HG03159 (cell line): ENCODE measurements at regions not wholly inside any gene's neighbourhood (a gene's known extent, or its start where the extent isn't known, plus 50 kb on each side); places are given as distances from the start of the nearest gene placed in this dataset.
"Not testable (repeated sequence)": the region's sequence is repeated elsewhere in the genome, so short reads cannot be mapped to it uniquely, and the experiment has no call there.

ENCODE experiments used
- ATAC-seq: cut with Tn5 transposase; IDR thresholded peaks from one replicate; pipeline ENCODE4 v1.9.1; 2021; ENCODE audit warnings: mild to moderate bottlenecking, moderate library complexity; ENCODE audit not compliant: unreplicated experiment

DNA sequence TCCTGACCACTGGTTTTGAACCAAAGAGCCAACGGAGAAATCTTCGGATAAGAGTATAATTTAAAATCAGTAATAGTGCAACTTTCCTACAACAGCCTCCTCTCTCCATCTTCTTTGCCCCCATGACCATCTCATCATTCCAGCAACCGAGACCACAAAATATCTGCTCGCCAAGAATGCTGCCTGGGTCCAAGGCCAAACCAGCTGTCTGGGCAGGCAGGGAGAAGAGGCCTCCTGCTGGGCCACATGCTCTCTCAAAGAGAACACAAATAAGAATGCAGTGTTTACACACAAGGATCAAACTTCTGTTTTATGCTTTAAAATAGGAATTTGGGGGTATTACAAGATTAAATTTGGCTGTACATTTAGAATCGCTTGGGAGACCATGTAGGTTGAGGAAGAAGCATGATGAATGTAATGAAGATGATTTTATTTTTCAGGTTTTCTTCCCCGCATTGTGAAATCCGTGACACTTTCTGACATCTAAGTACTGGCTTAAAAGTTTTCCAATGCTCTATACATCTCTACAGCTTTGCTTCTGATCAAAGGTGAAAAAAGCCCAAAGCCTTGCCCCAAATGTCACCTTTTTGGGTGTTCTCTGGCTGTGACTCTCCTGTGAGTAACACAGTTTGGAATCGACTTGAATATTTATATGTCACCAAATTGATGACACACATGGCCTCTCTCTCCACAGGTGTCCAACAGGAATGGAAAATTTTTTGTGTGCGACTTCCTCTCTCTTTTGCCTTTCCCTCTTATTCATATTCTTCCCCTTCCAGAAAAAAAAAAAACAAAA is 79.4 kb upstream of the PROKR2 start:
- ATAC-seq = no peak

DNA sequence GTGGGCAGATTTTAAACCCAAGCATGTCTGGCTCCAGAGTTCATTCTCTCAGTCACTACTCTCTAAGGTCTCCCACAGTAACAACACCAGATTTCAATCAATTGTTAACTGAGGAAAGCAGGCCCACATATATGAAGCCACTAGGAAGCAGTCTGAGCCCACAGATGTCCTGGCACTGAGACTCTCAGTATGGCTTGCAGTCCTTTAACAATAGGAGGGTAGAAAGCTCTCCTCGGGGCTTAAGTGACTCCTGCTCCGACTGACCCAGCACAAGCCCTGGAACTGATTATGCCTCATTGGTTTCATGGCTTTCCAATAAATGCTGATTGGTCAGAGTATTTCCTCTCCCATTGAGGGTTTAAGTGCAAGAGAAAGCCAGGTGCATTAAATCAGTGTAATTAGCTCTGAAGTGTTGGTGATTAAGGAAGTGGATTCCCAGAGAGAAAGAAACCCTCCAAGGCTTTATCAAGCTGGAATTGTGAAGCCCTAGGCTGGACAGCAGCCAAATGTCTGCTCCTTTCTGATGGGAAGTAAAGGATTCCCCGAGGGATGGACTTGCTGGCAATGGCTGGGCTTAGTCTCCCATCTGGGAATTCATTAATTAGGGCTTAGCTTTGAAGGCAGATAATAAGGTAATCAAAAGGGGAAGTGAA is 76.6 kb upstream of the PROKR2 start:
- no peak for ATAC-seq

DNA sequence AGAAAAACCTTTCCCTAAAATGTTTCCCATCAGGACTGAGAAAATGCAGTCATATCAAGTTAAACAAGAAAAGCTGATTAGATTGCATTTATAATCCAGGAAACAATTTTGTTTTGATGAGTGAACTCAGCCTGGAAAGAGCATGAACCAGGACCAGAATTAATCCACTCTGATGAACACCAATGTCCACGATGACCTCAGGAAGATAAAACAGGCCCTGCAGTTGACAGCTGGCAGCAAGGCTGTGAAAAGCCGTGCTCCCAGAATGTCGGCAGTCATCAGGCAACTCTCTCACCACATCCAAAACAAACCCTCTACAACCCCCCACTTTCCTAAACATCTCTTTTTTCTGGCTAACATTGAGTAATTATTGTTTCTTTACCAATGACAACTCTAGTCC is 74.0 kb upstream of the PROKR2 start:
- no peak for ATAC-seq

DNA sequence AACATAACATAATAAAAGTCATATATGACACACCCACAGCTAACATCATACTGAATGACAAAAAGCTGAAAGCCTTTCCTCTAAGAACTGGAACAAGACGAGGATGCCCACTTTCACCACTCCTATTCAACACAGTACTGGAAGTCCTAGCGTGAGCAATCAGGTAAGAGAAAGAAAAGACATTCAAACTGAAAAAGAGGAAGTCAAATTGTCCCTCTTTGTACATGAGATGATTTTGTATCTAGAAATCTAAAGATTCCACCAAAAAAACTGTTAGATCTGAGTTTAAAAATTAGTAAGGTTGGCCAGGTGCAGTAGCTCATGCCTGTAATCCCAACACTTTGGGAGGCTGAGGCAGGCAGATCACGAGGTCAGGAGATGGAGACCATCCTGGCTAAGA is 70.1 kb upstream of the PROKR2 start:
- not testable (repeated sequence) for ATAC-seq

DNA sequence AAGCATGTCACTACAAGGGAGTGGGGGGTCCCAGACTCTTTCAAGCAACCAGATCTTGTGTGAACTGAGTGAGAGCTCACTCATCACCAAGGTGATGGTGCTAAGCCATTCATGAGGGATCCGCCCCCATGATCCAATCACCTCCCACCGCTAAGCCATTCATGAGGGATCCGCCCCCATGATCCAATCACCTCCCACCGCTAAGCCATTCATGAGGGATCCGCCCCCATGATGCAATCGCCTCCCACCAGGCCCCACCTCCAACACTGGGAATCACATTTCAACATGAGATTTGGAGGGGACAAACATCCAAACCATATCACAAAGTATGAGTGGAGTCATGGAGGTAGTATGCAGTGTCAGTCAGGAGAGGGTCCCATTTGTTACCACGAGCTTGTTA is 64.8 kb upstream of the PROKR2 start:
- ATAC-seq = not testable (repeated sequence)

DNA sequence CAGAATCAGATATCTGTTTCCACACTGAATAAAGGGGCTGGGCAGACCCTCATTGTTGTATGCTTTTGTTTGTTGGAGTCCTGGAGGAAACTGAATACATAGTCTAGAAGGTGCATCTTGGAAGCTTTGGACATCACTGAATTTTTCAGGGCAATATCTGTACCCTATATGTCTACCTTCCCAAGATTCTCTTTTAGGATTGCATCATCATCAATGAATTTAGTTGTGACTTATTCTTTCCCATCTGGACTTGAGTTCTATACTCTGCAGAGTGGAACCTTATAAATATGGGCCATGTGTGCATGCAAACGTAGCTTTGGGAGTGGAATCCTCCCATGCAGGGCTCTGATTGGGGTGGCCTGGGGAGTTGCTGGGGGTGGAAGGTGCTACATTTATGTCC is 60.7 kb upstream of the PROKR2 start:
- no peak for ATAC-seq

DNA sequence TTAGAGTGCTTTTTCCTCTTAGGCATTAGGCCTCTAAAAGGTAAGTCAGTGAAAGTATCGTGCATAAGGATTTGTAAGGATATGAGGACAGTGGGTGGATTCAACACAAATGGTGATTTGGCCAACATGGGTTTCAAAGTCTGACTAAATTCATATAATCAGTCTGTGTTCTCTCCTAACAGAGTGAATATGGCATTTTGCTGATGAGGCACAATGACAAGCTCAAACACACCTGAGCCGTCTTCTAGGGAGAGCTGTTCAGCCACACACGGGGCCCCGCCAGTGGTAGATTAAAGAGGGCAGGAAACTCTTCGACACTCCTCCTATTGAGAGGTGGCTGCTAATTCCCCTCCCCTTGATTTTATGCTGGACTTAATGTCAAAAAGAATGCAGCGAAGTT is 59.5 kb upstream of the PROKR2 start:
- no peak for ATAC-seq

DNA sequence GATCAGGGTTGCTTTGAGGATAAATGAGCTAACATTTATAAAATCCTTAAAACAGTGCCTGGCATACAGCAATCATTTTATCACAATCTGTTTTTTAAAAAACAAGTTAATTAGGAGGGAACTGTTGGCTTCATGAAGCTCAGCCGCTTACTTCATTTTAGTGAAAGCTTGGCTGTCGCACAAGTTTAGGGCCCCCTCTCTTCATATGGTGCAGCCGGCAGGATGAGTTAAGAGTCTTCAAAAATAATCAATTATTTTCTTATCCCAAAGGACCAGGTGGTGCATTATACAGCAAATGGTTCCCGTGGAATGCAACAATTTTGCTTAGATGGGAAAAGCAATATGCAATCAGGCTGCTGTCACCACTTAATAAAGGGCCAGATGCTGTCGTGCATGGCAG is 57.4 kb upstream of the PROKR2 start:
- no peak for ATAC-seq

DNA sequence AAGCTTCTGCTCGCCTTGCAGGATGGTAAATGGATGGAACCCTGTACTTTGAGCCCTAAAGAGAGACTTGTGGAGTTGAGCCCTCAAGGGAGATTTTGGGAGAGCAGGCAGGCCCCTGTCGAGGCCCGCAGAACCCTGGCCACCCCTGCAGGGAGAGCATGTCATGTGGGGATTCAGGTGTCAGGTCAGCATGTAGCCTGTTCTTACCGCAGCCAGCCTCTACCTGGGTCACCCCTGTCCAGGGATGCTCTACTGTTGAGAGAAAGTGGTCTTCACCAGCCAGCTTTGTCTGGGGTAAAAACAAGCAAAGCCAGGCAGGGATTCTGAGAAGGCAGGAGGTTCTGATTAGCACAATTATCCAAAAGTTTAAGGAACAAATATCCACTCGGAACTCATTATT is 55.6 kb upstream of the PROKR2 start:
- ATAC-seq = no peak

DNA sequence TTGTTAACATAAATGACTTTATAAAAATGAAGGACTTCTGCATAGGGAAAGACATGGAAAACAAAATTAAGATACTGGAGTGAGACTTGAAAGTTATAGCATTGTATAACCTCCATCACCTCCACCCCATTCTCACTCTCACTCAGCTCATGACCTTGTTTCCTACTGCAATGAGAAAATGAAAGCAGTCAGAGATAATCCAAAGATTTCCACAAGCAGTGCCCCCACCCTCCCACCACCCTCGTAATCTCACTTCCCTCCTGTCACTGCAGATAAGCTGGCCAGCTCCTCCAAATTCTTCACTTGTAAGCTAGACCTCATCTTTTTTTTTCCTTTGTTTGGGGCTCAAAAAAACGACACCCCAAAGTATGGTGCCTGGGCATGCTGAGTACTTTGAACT is 52.9 kb upstream of the PROKR2 start:
- no peak for ATAC-seq
